ENCODE measurements at regions not wholly inside any gene's neighbourhood (a gene's known extent, or its start where the extent isn't known, plus 50 kb on each side); places are given as distances from the start of the nearest gene placed in this dataset.
"Not testable (repeated sequence)": the region's sequence is repeated elsewhere in the genome, so short reads cannot be mapped to it uniquely, and the experiment has no call there.

DNA sequence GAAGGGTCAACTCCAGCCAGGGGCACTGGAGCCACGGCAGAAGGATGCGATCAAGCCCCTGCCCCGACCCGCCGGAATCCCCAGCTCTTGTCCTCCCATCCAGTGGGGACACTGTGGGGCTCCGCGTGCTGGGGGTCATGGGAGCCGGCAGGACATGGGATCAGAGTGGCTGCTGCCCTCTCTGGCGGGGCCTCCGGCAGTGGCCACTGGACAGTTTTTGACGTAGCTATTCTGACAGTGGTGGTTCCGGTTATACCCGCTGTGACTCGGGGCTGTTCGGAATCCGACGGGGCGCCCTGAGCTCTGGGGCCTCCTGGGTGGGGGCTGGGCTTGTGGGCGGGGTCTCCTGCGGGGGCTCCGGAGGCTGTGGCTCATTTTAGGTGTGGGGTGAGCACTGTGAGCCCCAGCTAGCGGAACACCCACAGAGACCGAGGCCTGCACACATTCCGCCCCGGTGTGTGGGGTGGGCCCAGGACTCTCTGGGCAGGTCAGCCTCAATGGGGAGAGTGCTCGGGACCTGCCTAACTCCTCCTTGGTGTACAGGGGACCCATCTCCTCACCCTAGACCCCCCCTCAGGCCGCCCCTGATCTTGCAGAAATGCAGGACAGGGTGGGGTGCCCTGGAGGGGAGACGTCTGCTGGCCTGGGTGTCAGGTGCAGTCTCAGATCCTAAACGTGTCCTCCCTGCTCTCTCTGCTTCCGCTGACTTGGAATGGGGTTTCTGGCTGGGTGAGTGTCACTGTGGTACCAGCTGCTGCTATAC, 374.2 kb downstream of the TMEM121 start:
- TF ChIP-seq, protein P1, sequence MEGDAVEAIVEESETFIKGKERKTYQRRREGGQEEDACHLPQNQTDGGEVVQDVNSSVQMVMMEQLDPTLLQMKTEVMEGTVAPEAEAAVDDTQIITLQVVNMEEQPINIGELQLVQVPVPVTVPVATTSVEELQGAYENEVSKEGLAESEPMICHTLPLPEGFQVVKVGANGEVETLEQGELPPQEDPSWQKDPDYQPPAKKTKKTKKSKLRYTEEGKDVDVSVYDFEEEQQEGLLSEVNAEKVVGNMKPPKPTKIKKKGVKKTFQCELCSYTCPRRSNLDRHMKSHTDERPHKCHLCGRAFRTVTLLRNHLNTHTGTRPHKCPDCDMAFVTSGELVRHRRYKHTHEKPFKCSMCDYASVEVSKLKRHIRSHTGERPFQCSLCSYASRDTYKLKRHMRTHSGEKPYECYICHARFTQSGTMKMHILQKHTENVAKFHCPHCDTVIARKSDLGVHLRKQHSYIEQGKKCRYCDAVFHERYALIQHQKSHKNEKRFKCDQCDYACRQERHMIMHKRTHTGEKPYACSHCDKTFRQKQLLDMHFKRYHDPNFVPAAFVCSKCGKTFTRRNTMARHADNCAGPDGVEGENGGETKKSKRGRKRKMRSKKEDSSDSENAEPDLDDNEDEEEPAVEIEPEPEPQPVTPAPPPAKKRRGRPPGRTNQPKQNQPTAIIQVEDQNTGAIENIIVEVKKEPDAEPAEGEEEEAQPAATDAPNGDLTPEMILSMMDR (IDR thresholded peaks at IDR 0.05), result no peak
- TF ChIP-seq POLR2A (IDR thresholded peaks at IDR 0.05), result no peak
- Histone ChIP-seq H3K4me3 (no peak overlapping the region), H3K27ac (no peak overlapping the region), H3K9me3 (no peaks in the 10 kb centered on the region), H3K4me1 (no peaks in the 10 kb centered on the region), H3K36me3 (ENCODE audit: low read depth, missing control alignments) (no peaks in the 10 kb centered on the region), H3K27me3 (no peaks in the 10 kb centered on the region)
- no peak for DNase-seq
- 83 to 89% methylated on average over 9 to 30 of the region's 30 CpGs for WGBS, 2 donors
- intact Hi-C loops (cut with DNase I; ENCODE audit: low total_unique reads), result no loop called here

DNA sequence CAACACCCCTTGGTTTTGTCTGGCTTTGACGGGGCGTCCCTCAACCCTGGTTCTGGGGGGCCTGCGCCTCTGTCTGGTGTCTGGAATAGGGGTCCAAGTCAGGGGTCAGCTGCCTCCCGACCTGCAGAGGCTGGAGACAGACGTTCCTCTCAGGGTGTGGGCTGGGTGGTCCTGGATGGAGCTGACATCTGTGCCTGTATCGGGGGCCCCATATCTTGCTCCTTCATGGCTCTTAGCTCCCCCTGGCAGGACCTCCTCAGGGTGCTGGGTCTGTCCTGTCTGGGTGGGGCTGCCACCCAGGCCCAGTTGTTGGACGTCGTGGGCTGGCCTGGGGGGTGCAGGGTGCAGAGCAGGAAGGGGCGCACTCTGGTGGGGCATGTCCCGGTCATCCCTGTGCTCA, 374.8 kb downstream of the TMEM121 start:
- 80 to 92% methylated on average over 6 to 10 of the region's 10 CpGs for WGBS, 2 donors
- TF ChIP-seq POLR2A (IDR thresholded peaks at IDR 0.05), result no peak
- TF ChIP-seq, protein P1 (IDR thresholded peaks at IDR 0.05), result no peak
- Histone ChIP-seq H3K36me3 (ENCODE audit: low read depth, missing control alignments) (no peaks in the 10 kb centered on the region), H3K4me3 (no peak overlapping the region), H3K27me3 (no peaks in the 10 kb centered on the region), H3K9me3 (no peaks in the 10 kb centered on the region), H3K4me1 (no peaks in the 10 kb centered on the region), H3K27ac (no peak overlapping the region)
- DNase-seq, result no peak
- intact Hi-C loops (cut with DNase I; ENCODE audit: low total_unique reads), result no loop called here

DNA sequence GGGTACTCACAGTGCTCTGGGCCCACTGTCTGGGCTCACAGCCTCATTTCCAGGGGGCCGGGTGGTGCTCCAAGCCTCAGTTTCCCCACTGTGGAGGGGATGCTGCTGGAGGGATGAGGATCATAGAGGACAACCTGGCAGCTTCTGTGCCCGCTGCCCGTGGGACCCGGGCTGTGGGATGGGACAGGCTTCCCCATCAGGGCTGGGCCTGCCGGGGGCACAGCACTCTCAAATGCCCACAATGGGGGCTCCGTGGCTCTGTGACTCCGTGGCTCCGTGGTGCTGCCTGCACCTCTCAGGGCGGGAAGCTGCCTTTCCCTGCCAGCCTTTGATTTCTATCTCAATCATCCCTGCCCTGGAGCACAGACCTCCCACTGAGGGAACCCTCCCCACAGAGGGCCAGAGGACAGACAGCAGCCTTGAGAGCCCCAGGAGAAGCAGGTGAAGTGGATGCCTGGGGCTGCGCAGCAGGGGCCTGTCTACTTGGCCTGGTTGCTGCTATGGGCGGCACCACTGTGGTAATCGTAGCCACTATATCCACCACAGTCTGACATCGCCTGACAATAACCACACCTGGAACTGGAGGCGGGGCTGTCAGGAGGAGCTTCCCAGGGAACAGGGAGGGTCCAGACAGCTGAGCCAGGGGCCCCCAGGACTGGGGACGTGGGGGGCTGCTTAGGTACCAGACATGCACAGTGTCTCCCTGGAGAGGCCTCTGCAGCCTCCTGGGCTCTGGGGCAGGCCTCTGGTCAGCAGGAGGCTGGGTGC, 375.9 kb downstream of the TMEM121 start:
- no peaks in the 10 kb centered on the region for H3K4me1 ChIP-seq
- 87 to 88% methylated on average over 3 to 15 of the region's 15 CpGs for WGBS, 2 donors
- DNase-seq, result no peak
- H3K9me3 ChIP-seq, result no peaks in the 10 kb centered on the region
- no peak overlapping the region for H3K4me3 ChIP-seq
- intact Hi-C loops (cut with DNase I; ENCODE audit: low total_unique reads), result no loop called here
- no peaks in the 10 kb centered on the region for H3K27me3 ChIP-seq
- no peak overlapping the region for H3K27ac ChIP-seq
- H3K36me3 ChIP-seq (ENCODE audit: low read depth, missing control alignments), result no peaks in the 10 kb centered on the region
- TF ChIP-seq, protein P1 (IDR thresholded peaks at IDR 0.05), result no peak
- TF ChIP-seq POLR2A (IDR thresholded peaks at IDR 0.05), result no peak

DNA sequence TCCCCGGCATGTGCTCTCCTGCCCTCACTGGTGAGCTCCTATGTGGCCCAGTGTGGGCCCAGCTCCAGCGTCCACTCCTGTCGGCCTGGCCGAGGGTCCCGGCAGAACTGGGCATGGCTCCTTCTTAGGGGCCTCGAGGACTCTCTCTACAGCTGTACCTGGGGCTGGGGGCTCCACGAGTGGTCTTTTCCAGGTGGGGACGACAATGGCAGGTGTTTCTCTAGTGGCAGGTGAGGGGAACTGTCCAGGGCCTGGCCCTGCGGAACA, 376.4 kb downstream of the TMEM121 start:
- H3K4me1 ChIP-seq; H3K27ac ChIP-seq; DNase-seq; H3K9me3 ChIP-seq; H3K36me3 ChIP-seq (ENCODE audit: low read depth, missing control alignments); intact Hi-C loops (cut with DNase I; ENCODE audit: low total_unique reads); H3K27me3 ChIP-seq; H3K4me3 ChIP-seq: not testable (repeated sequence)
- 60 to 83% methylated on average over 1 to 5 of the region's 9 CpGs for WGBS, 2 donors

DNA sequence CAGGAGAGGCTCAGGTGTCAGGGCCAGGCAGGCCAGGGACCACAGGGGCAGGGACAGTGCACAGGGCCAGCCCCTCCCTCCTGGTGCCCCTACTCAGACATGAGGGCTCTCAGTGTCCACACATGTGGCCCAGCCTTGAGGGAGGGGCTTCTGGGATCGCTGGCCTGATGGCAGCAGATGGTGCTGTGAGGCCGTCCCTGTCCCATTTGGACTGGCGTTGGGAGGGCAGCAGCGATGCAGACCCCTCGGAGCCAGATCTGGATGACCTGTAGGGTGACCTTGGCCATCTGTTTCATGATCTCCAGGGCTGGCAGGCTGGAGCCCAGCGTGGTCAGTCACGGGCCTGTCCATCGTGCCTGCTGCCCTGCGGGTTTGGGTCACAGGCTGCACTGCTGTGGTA, 377.6 kb downstream of the TMEM121 start:
- 80% methylated on average over 9 of the region's 9 CpGs; no CpG with 5 or more reads in 1 of the 2 donors for WGBS, 2 donors
- no peaks in the 10 kb centered on the region for H3K36me3 ChIP-seq (ENCODE audit: low read depth, missing control alignments)
- intact Hi-C loops (cut with DNase I; ENCODE audit: low total_unique reads), result no loop called here
- H3K4me1 ChIP-seq, result no peaks in the 10 kb centered on the region
- DNase-seq, result no peak
- no peak overlapping the region for H3K4me3 ChIP-seq
- no peak overlapping the region for H3K27ac ChIP-seq
- no peaks in the 10 kb centered on the region for H3K27me3 ChIP-seq
- no peaks in the 10 kb centered on the region for H3K9me3 ChIP-seq
- TF ChIP-seq, protein P1 (IDR thresholded peaks at IDR 0.05), result no peak
- no peak for TF ChIP-seq POLR2A (IDR thresholded peaks at IDR 0.05)

Data from testis (tissue), 2 donors.